ENCODE measurements at regions not wholly inside any gene's neighbourhood (a gene's known extent, or its start where the extent isn't known, plus 50 kb on each side); places are given as distances from the start of the nearest gene placed in this dataset.

DNA sequence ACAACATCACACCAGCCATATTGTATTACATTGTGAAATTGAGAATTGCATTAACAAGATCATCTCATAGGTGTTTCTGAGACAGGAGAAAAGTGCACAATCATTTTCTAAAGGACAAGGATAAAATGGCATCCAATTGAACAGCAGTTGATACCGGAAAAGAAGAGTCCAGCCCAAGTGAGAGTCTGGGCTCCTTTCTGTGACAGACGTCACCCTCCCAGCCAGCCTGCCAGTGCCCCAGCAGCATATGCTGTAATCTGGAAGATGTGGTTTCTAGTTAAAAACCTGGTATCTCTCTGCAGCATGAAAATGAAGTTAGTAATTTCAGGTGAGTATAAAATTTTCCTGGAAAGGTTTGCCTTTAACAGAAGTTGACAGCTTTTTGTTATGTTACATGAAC lies 1531.7 kb upstream of the PIK3C3 start:
- TF ChIP-seq YY1 (IDR thresholded peaks at IDR 0.05), result no peak
- TF ChIP-seq EGR1 (IDR thresholded peaks at IDR 0.05; ENCODE audit: low read depth in 2 of 2), result no peak
- TF ChIP-seq, protein P1, sequence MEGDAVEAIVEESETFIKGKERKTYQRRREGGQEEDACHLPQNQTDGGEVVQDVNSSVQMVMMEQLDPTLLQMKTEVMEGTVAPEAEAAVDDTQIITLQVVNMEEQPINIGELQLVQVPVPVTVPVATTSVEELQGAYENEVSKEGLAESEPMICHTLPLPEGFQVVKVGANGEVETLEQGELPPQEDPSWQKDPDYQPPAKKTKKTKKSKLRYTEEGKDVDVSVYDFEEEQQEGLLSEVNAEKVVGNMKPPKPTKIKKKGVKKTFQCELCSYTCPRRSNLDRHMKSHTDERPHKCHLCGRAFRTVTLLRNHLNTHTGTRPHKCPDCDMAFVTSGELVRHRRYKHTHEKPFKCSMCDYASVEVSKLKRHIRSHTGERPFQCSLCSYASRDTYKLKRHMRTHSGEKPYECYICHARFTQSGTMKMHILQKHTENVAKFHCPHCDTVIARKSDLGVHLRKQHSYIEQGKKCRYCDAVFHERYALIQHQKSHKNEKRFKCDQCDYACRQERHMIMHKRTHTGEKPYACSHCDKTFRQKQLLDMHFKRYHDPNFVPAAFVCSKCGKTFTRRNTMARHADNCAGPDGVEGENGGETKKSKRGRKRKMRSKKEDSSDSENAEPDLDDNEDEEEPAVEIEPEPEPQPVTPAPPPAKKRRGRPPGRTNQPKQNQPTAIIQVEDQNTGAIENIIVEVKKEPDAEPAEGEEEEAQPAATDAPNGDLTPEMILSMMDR (IDR thresholded peaks at IDR 0.05; ENCODE audit: low read depth, low read length, missing input control), result no peak
- no peak for TF ChIP-seq RXRA (IDR thresholded peaks at IDR 0.05)
- TF ChIP-seq, protein P2, sequence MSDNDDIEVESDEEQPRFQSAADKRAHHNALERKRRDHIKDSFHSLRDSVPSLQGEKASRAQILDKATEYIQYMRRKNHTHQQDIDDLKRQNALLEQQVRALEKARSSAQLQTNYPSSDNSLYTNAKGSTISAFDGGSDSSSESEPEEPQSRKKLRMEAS (IDR thresholded peaks at IDR 0.05), result no peak
- TF ChIP-seq TAF1 (conservative IDR thresholded peaks at IDR 0.05), result no peak
- TF ChIP-seq JUND (IDR thresholded peaks at IDR 0.05), result no peak
- TF ChIP-seq RAD21 (IDR thresholded peaks at IDR 0.05), result no peak
- no peak for TF ChIP-seq HNF4A (conservative IDR thresholded peaks at IDR 0.05)
- TF ChIP-seq GABPA (IDR thresholded peaks at IDR 0.05 in 1 of 2, conservative IDR thresholded peaks at IDR 0.05 in 1 of 2), result no peak
- TF ChIP-seq, protein P3, sequence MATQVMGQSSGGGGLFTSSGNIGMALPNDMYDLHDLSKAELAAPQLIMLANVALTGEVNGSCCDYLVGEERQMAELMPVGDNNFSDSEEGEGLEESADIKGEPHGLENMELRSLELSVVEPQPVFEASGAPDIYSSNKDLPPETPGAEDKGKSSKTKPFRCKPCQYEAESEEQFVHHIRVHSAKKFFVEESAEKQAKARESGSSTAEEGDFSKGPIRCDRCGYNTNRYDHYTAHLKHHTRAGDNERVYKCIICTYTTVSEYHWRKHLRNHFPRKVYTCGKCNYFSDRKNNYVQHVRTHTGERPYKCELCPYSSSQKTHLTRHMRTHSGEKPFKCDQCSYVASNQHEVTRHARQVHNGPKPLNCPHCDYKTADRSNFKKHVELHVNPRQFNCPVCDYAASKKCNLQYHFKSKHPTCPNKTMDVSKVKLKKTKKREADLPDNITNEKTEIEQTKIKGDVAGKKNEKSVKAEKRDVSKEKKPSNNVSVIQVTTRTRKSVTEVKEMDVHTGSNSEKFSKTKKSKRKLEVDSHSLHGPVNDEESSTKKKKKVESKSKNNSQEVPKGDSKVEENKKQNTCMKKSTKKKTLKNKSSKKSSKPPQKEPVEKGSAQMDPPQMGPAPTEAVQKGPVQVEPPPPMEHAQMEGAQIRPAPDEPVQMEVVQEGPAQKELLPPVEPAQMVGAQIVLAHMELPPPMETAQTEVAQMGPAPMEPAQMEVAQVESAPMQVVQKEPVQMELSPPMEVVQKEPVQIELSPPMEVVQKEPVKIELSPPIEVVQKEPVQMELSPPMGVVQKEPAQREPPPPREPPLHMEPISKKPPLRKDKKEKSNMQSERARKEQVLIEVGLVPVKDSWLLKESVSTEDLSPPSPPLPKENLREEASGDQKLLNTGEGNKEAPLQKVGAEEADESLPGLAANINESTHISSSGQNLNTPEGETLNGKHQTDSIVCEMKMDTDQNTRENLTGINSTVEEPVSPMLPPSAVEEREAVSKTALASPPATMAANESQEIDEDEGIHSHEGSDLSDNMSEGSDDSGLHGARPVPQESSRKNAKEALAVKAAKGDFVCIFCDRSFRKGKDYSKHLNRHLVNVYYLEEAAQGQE (IDR thresholded peaks at IDR 0.05), result no peak
- TF ChIP-seq, protein P4, sequence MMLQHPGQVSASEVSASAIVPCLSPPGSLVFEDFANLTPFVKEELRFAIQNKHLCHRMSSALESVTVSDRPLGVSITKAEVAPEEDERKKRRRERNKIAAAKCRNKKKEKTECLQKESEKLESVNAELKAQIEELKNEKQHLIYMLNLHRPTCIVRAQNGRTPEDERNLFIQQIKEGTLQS (IDR thresholded peaks at IDR 0.05), result no peak
- TF ChIP-seq, protein P5, sequence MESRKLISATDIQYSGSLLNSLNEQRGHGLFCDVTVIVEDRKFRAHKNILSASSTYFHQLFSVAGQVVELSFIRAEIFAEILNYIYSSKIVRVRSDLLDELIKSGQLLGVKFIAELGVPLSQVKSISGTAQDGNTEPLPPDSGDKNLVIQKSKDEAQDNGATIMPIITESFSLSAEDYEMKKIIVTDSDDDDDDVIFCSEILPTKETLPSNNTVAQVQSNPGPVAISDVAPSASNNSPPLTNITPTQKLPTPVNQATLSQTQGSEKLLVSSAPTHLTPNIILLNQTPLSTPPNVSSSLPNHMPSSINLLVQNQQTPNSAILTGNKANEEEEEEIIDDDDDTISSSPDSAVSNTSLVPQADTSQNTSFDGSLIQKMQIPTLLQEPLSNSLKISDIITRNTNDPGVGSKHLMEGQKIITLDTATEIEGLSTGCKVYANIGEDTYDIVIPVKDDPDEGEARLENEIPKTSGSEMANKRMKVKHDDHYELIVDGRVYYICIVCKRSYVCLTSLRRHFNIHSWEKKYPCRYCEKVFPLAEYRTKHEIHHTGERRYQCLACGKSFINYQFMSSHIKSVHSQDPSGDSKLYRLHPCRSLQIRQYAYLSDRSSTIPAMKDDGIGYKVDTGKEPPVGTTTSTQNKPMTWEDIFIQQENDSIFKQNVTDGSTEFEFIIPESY (IDR thresholded peaks at IDR 0.05), result no peak

All from liver (tissue), 3 donors.